Fibroblast of the aortic adventitia (primary cell): ENCODE measurements at regions not wholly inside any gene's neighbourhood (a gene's known extent, or its start where the extent isn't known, plus 50 kb on each side); places are given as distances from the start of the nearest gene placed in this dataset.

ENCODE experiments used
- DNase-seq: peaks from one replicate; pipeline ENCODE4 v3.0.0-alpha.2; 2010; ENCODE audit warnings: low read depth
- H3K4me3 ChIP-seq: 2 replicates; pipeline ENCODE4 v1.5.1; 2011; ENCODE audit warnings: low read depth, mild to moderate bottlenecking, control low read depth, low read length, moderate library complexity
- CTCF ChIP-seq: IDR thresholded peaks from 2 replicates; pipeline ENCODE4 v1.5.1; 2011; ENCODE audit warnings: mild to moderate bottlenecking, low read length, control low read depth, inconsistent platforms; ENCODE audit not compliant: insufficient read depth

- no peak for DNase-seq
- TF ChIP-seq CTCF: no peak
- H3K4me3 ChIP-seq: no peak overlapping the region
Observed at GRCh38 chr11:87660926-87661660, 514.1 kb downstream of the RAB38 start.

DNA sequence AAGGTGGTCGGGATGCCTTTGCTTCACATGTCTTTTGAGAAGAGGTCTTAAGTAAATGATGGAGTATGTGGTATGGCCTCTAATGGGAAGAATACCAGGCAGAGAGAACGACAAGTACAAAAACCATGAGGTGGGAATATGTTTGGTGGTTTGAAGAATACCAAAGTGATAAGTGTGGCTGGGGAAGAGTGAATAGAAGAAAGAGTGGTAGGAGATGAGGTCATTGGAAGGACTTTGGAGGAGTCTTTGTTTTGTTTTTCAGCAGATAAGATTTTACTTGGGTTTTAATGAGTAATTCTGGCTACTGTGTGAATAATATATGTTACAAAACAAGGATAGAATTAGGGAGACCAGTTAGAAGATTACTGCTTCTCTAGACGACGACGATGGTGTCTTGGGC lies 515.4 kb downstream of the RAB38 start:
- no peak for DNase-seq
- TF ChIP-seq CTCF: no peak
- no peak overlapping the region for H3K4me3 ChIP-seq

GRCh38 chr11:87645626-87646025 lies 529.6 kb downstream of the RAB38 start:
- no peak for DNase-seq
- no peak overlapping the region for H3K4me3 ChIP-seq
- no peak for TF ChIP-seq CTCF

- DNase-seq: no peak
- TF ChIP-seq CTCF: no peak
Observed at GRCh38 chr11:87639753-87640364, 535.4 kb downstream of the RAB38 start.

DNA sequence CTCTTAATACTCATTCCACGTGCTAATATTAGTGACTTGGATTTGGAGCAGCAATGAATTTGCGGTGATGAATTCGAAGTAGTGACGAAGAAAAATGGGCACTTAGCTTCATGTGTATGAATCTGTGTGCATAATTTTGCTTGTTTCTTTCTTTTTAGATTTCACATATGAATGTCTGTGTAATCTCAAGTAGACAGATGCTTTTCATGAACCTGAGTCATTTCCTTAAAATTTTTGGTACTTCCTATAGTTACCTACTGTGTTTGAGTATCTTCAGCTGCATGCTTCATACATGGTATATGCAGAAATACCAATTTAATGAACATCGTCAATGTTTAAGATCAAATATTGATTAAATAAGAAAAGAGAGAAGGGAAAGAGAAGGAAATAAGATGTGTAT lies 540.2 kb downstream of the RAB38 start:
- no peak for DNase-seq
- H3K4me3 ChIP-seq: no peak overlapping the region
- TF ChIP-seq CTCF: no peak

More at GRCh38 chr11:87639753-87640364, 535.4 kb downstream of the RAB38 start:
- no peak overlapping the region for H3K4me3 ChIP-seq

- no peak for DNase-seq
- H3K4me3 ChIP-seq: no peak overlapping the region
- no peak for TF ChIP-seq CTCF
Observed at GRCh38 chr11:87634331-87634730, 540.9 kb downstream of the RAB38 start.
